Skeletal muscle satellite cell (primary cell): ENCODE measurements at regions not wholly inside any gene's neighbourhood (a gene's known extent, or its start where the extent isn't known, plus 50 kb on each side); places are given as distances from the start of the nearest gene placed in this dataset.
A peak's percentile ranks its signal among the peaks of the same experiment; 100 is the strongest.
"Not testable (repeated sequence)": the region's sequence is repeated elsewhere in the genome, so short reads cannot be mapped to it uniquely, and the experiment has no call there.

Experiments
- H3K27me3 ChIP-seq: 2 replicates; pipeline ENCODE4 v1.7.0; 2013; ENCODE audit warnings: low read length; ENCODE audit not compliant: control insufficient read depth, insufficient read depth
- H3K36me3 ChIP-seq: 2 replicates; pipeline ENCODE4 v1.7.0; 2013; ENCODE audit warnings: mild to moderate bottlenecking, control low read depth, low read length; ENCODE audit not compliant: insufficient read depth
- H3K4me1 ChIP-seq: 2 replicates; pipeline ENCODE4 v1.7.0; 2013; ENCODE audit warnings: low read length; ENCODE audit not compliant: control insufficient read depth, insufficient read depth
- H3K4me2 ChIP-seq: 2 replicates; pipeline ENCODE4 v1.7.0; 2013; ENCODE audit warnings: mild to moderate bottlenecking, low read length
- H3K4me3 ChIP-seq: 2 replicates; pipeline ENCODE4 v1.7.0; 2013; ENCODE audit warnings: low read length
- H3K9ac ChIP-seq: 2 replicates; pipeline ENCODE4 v1.7.0; 2013; ENCODE audit warnings: mild to moderate bottlenecking, low read depth, low read length, moderate library complexity
- H3K9me3 ChIP-seq: replicated peaks from 2 replicates; pipeline ENCODE4 v1.7.0; 2013; ENCODE audit warnings: mild to moderate bottlenecking, control low read depth, low read length

- Histone ChIP-seq H3K27me3 (no peaks in the 10 kb centered on the region), H3K9ac (peak overlapping the region; percentile 74), H3K36me3 (no peaks in the 10 kb centered on the region), H3K4me1 (peaks cover 21% of the 10 kb centered on the region), H3K9me3 (no peaks in the 10 kb centered on the region), H3K4me2 (peak overlapping the region; percentile 86), H3K4me3 (peak overlapping the region; percentile 66)
These were observed 148.8 kb upstream of the ATF7IP start for GRCh38 chr12:14216405-14217294.

GRCh38 chr12:14219156-14219555 is 146.3 kb upstream of the ATF7IP start:
- no peak overlapping the region for H3K4me3 ChIP-seq
- H3K4me2 ChIP-seq: no peak overlapping the region
- H3K4me1 ChIP-seq: peaks cover 15% of the 10 kb centered on the region

GRCh38 chr12:14219670-14220069 is 145.8 kb upstream of the ATF7IP start:
- not testable (repeated sequence) for H3K27me3 ChIP-seq, H3K9ac ChIP-seq, H3K36me3 ChIP-seq, H3K9me3 ChIP-seq, H3K4me2 ChIP-seq, H3K4me3 ChIP-seq
- peaks cover 15% of the 10 kb centered on the region for H3K4me1 ChIP-seq

More at GRCh38 chr12:14219156-14219555, 146.3 kb upstream of the ATF7IP start:
- H3K36me3 ChIP-seq: no peaks in the 10 kb centered on the region
- no peaks in the 10 kb centered on the region for H3K27me3 ChIP-seq
- H3K9me3 ChIP-seq: no peaks in the 10 kb centered on the region
- H3K9ac ChIP-seq: no peak overlapping the region

- Histone ChIP-seq H3K4me3 (no peak overlapping the region), H3K9ac (no peak overlapping the region), H3K27me3 (peaks cover 4% of the 10 kb centered on the region), H3K4me1 (no peaks in the 10 kb centered on the region), H3K9me3 (no peaks in the 10 kb centered on the region), H3K4me2 (no peak overlapping the region), H3K36me3 (no peaks in the 10 kb centered on the region)
These were observed 140.4 kb upstream of the ATF7IP start for GRCh38 chr12:14225064-14225463.

- peaks cover 11% of the 10 kb centered on the region for H3K4me1 ChIP-seq
- H3K9ac ChIP-seq, H3K36me3 ChIP-seq, H3K4me3 ChIP-seq, H3K4me2 ChIP-seq, H3K27me3 ChIP-seq, H3K9me3 ChIP-seq: not testable (repeated sequence)
These were observed 130.3 kb upstream of the ATF7IP start for GRCh38 chr12:14235176-14235575.

GRCh38 chr12:14236641-14237040 is 128.8 kb upstream of the ATF7IP start:
- H3K4me2 ChIP-seq, H3K9me3 ChIP-seq, H3K9ac ChIP-seq, H3K36me3 ChIP-seq, H3K27me3 ChIP-seq, H3K4me3 ChIP-seq: not testable (repeated sequence)
- H3K4me1 ChIP-seq: peaks cover 12% of the 10 kb centered on the region

- Histone ChIP-seq H3K36me3 (no peaks in the 10 kb centered on the region), H3K9me3 (no peaks in the 10 kb centered on the region), H3K4me1 (peaks cover 12% of the 10 kb centered on the region), H3K27me3 (no peaks in the 10 kb centered on the region), H3K4me3 (no peak overlapping the region), H3K9ac (no peak overlapping the region), H3K4me2 (no peak overlapping the region)
These were observed 127.2 kb upstream of the ATF7IP start for GRCh38 chr12:14238221-14238792.

- Histone ChIP-seq H3K9ac (peak overlapping the region; percentile 8), H3K4me1 (peaks cover 12% of the 10 kb centered on the region), H3K27me3 (no peaks in the 10 kb centered on the region), H3K9me3 (no peaks in the 10 kb centered on the region), H3K4me3 (peak overlapping the region; percentile 39), H3K36me3 (no peaks in the 10 kb centered on the region), H3K4me2 (peak overlapping the region; percentile 70)
These were observed 126.0 kb upstream of the ATF7IP start for GRCh38 chr12:14239350-14239934.

- Histone ChIP-seq H3K36me3 (no peaks in the 10 kb centered on the region), H3K4me1 (peaks cover 12% of the 10 kb centered on the region), H3K9ac (peak overlapping the region; percentile 8), H3K4me2 (peak overlapping the region; percentile 70), H3K4me3 (peak overlapping the region; percentile 39), H3K27me3 (no peaks in the 10 kb centered on the region), H3K9me3 (no peaks in the 10 kb centered on the region)
These were observed 125.3 kb upstream of the ATF7IP start for GRCh38 chr12:14239935-14240872.

- no peaks in the 10 kb centered on the region for H3K9me3 ChIP-seq
- H3K9ac ChIP-seq: no peak overlapping the region
- H3K4me3 ChIP-seq: no peak overlapping the region
- H3K4me2 ChIP-seq: no peak overlapping the region
- H3K36me3 ChIP-seq: no peaks in the 10 kb centered on the region
- H3K4me1 ChIP-seq: peaks cover 12% of the 10 kb centered on the region
- H3K27me3 ChIP-seq: no peaks in the 10 kb centered on the region
These were observed 124.6 kb upstream of the ATF7IP start for GRCh38 chr12:14240873-14241220.

- not testable (repeated sequence) for H3K27me3 ChIP-seq, H3K4me2 ChIP-seq, H3K9me3 ChIP-seq, H3K9ac ChIP-seq, H3K4me3 ChIP-seq, H3K36me3 ChIP-seq
- H3K4me1 ChIP-seq: peaks cover 12% of the 10 kb centered on the region
These were observed 122.7 kb upstream of the ATF7IP start for GRCh38 chr12:14242825-14243224.
